Chondrocyte (in vitro differentiated cells): ENCODE measurements at regions not wholly inside any gene's neighbourhood (a gene's known extent, or its start where the extent isn't known, plus 50 kb on each side); places are given as distances from the start of the nearest gene placed in this dataset.

Source experiments
- DNase-seq: peaks from one replicate; pipeline ENCODE4 v3.0.0; 2021; ENCODE audit warnings: mixed read lengths, low spot score
- H3K27ac Mint-ChIP-seq: one replicate; pipeline ENCODE4 v1.8.0; 2021; ENCODE audit warnings: mild to moderate bottlenecking, moderate library complexity, mixed read lengths; ENCODE audit not compliant: unreplicated experiment
- H3K27me3 Mint-ChIP-seq: 2 replicates; pipeline ENCODE4 v1.8.0; 2021; ENCODE audit warnings: low read depth, mixed read lengths
- H3K36me3 Mint-ChIP-seq: 2 replicates; pipeline ENCODE4 v1.8.0; 2021; ENCODE audit warnings: low read depth, mixed read lengths
- H3K4me1 Mint-ChIP-seq: 2 replicates; pipeline ENCODE4 v1.8.0; 2021; ENCODE audit warnings: low read depth, mild to moderate bottlenecking, mixed read lengths
- H3K4me3 Mint-ChIP-seq: one replicate; pipeline ENCODE4 v1.8.0; 2021; ENCODE audit warnings: mild to moderate bottlenecking, moderate library complexity, mixed read lengths; ENCODE audit not compliant: unreplicated experiment
- H3K9me3 Mint-ChIP-seq: 2 replicates; pipeline ENCODE4 v1.8.0; 2021; ENCODE audit warnings: low read depth, mixed read lengths
- CTCF ChIP-seq: fragments of 200-600 bp; sonication (generic); IDR thresholded peaks from 2 replicates; pipeline ENCODE4 v1.5.0; 2021; ENCODE audit warnings: antibody characterized with exemption, mild to moderate bottlenecking, moderate library complexity

GRCh38 chr6:168162366-168162765 is 83.4 kb upstream of the FRMD1 start:
- Mint-ChIP-seq H3K4me3 (no peak overlapping the region), H3K36me3 (no peaks in the 10 kb centered on the region), H3K27ac (no peak overlapping the region), H3K27me3 (no peaks in the 10 kb centered on the region), H3K4me1 (peaks cover 36% of the 10 kb centered on the region), H3K9me3 (no peaks in the 10 kb centered on the region)
- no peak for TF ChIP-seq CTCF
- no peak for DNase-seq

GRCh38 chr6:168161371-168161750 is 82.3 kb upstream of the FRMD1 start:
- DNase-seq: no peak
- H3K9me3 Mint-ChIP-seq: no peaks in the 10 kb centered on the region
- no peak for TF ChIP-seq CTCF
- H3K36me3 Mint-ChIP-seq: no peaks in the 10 kb centered on the region
- peaks cover 46% of the 10 kb centered on the region for H3K4me1 Mint-ChIP-seq
- no peaks in the 10 kb centered on the region for H3K27me3 Mint-ChIP-seq
- H3K4me3 Mint-ChIP-seq: no peak overlapping the region
- no peak overlapping the region for H3K27ac Mint-ChIP-seq

- H3K27ac Mint-ChIP-seq: no peak overlapping the region
- H3K36me3 Mint-ChIP-seq: no peaks in the 10 kb centered on the region
- H3K27me3 Mint-ChIP-seq: no peaks in the 10 kb centered on the region
- H3K9me3 Mint-ChIP-seq: no peaks in the 10 kb centered on the region
- no peak overlapping the region for H3K4me3 Mint-ChIP-seq
- peaks cover 52% of the 10 kb centered on the region for H3K4me1 Mint-ChIP-seq
- TF ChIP-seq CTCF: no peak
- peak; percentile 27 for DNase-seq
Observed at GRCh38 chr6:168160506-168161370, 81.7 kb upstream of the FRMD1 start.

- Mint-ChIP-seq H3K9me3 (no peaks in the 10 kb centered on the region), H3K27me3 (no peaks in the 10 kb centered on the region), H3K27ac (peak overlapping the region; percentile 53), H3K4me3 (no peak overlapping the region), H3K36me3 (no peaks in the 10 kb centered on the region), H3K4me1 (peaks cover 64% of the 10 kb centered on the region)
- DNase-seq: no peak
- TF ChIP-seq CTCF: no peak
Observed at GRCh38 chr6:168159506-168159905, 80.5 kb upstream of the FRMD1 start.

GRCh38 chr6:168158980-168159349 is 80.0 kb upstream of the FRMD1 start:
- H3K36me3 Mint-ChIP-seq: no peaks in the 10 kb centered on the region
- peak; percentile 20 for DNase-seq
- no peaks in the 10 kb centered on the region for H3K9me3 Mint-ChIP-seq
- H3K4me1 Mint-ChIP-seq: peaks cover 70% of the 10 kb centered on the region
- H3K27ac Mint-ChIP-seq: peak overlapping the region; percentile 99
- no peak for TF ChIP-seq CTCF
- H3K4me3 Mint-ChIP-seq: no peak overlapping the region
- no peaks in the 10 kb centered on the region for H3K27me3 Mint-ChIP-seq
